SK-N-SH (cell line): ENCODE measurements at regions not wholly inside any gene's neighbourhood (a gene's known extent, or its start where the extent isn't known, plus 50 kb on each side); places are given as distances from the start of the nearest gene placed in this dataset.

Source experiments
- CTCF ChIA-PET: fragments of 300-600, 350-600 bp; formaldehyde crosslinking; extraction: SDS; loops from one replicate; lab custom pipeline; 2021; lab: Yijun Ruan, JAX
- POLR2A ChIA-PET: fragments of 350-600 bp; sonication (Branson Sonifier 250); formaldehyde crosslinking; extraction: SDS; loops from one replicate; lab custom pipeline; 2020; ENCODE audit warnings: antibody characterized with exemption, inconsistent platforms; lab: Yijun Ruan, JAX
- DNase-seq: peaks from one replicate; pipeline ENCODE4 v3.0.0; 2012
- H2AFZ ChIP-seq: fragments of 200-600 bp; sonication (generic); 2 replicates; pipeline ENCODE4 v1.8.1; 2016; ENCODE audit warnings: antibody characterized with exemption, mild to moderate bottlenecking, low read depth
- H3F3A ChIP-seq: fragments of 200-600 bp; sonication (generic); replicated peaks from 2 replicates; pipeline ENCODE3; 2016; ENCODE audit warnings: antibody characterized with exemption, mild to moderate bottlenecking; ENCODE audit not compliant: insufficient read depth
- H3K27ac ChIP-seq, 2 experiments: fragments of 200-500 bp in 1 of 2; fragments of 200-600 bp in 1 of 2; sonication (Bioruptor generic) in 1 of 2; sonication (generic), shearing (Covaris generic) in 1 of 2; 2 replicates each; pipeline versions ENCODE4 v1.5.1 to v1.6.1; 2014 to 2016; ENCODE audit warnings: low read depth in 2 of 2, inconsistent platforms in 1 of 2, low read length in 1 of 2, mild to moderate bottlenecking in 1 of 2, mixed read lengths in 1 of 2
- H3K27me3 ChIP-seq: fragments of 200-600 bp; sonication (generic), shearing (Covaris generic); 2 replicates; pipeline ENCODE4 v1.6.1; 2016; ENCODE audit warnings: mixed run types; ENCODE audit not compliant: insufficient read depth
- H3K36me3 ChIP-seq, 2 experiments: fragments of 200-500 bp in 1 of 2; fragments of 200-600 bp in 1 of 2; sonication (Bioruptor generic) in 1 of 2; sonication (generic) in 1 of 2; replicated peaks in 1 of 2; 2 replicates each; pipeline versions ENCODE3 to v1.5.1; 2014 to 2016; ENCODE audit warnings: low read length in 1 of 2, mild to moderate bottlenecking in 1 of 2; ENCODE audit not compliant: insufficient read depth in 2 of 2, control insufficient read depth in 1 of 2
- H3K4me1 ChIP-seq, 2 experiments: fragments of 200-500 bp in 1 of 2; fragments of 200-600 bp in 1 of 2; sonication (Bioruptor generic) in 1 of 2; sonication (generic), shearing (Covaris generic) in 1 of 2; 2 replicates each; pipeline versions ENCODE4 v1.5.1 to v1.6.1; 2014 to 2016; ENCODE audit warnings: low read depth in 1 of 2, low read length in 1 of 2, mixed run types in 1 of 2; ENCODE audit not compliant: insufficient read depth in 2 of 2, control insufficient read depth in 1 of 2
- H3K4me2 ChIP-seq: fragments of 200-600 bp; sonication (generic), shearing (Covaris generic); 2 replicates; pipeline ENCODE4 v1.6.1; 2017; ENCODE audit warnings: mixed run types
- H3K4me3 ChIP-seq, 2 experiments: fragments of 200-500 bp in 1 of 2; fragments of 200-600 bp in 1 of 2; sonication (Bioruptor generic) in 1 of 2; sonication (generic), shearing (Covaris generic) in 1 of 2; 2 replicates each; pipeline versions ENCODE4 v1.5.1 to v1.8.1; 2014 to 2016; ENCODE audit warnings: low read depth in 2 of 2, inconsistent platforms in 1 of 2, low read length in 1 of 2, mild to moderate bottlenecking in 1 of 2, mixed read lengths in 1 of 2, moderate library complexity in 1 of 2
- H3K79me2 ChIP-seq: fragments of 200-600 bp; sonication (generic); 2 replicates; pipeline ENCODE4 v1.8.1; 2017; ENCODE audit warnings: mild to moderate bottlenecking; ENCODE audit not compliant: insufficient read depth
- H3K9ac ChIP-seq: fragments of 200-600 bp; sonication (generic); 2 replicates; pipeline ENCODE4 v1.6.1; 2017; ENCODE audit warnings: mixed run types
- H3K9me2 ChIP-seq: fragments of 200-600 bp; sonication (generic); 2 replicates; pipeline ENCODE4 v1.6.1; 2017; ENCODE audit warnings: mixed run types
- H3K9me3 ChIP-seq: fragments of 200-600 bp; sonication (generic); 2 replicates; pipeline ENCODE4 v1.6.1; 2017; ENCODE audit warnings: mixed run types, mild to moderate bottlenecking, moderate library complexity
- H4K20me1 ChIP-seq: fragments of 200-600 bp; sonication (generic); 2 replicates; pipeline ENCODE4 v1.6.1; 2017; ENCODE audit warnings: mild to moderate bottlenecking, mixed run types; ENCODE audit not compliant: insufficient read depth
- CHD2 ChIP-seq: fragments of 150-350 bp; IDR thresholded peaks from 2 replicates; pipeline ENCODE4 v1.6.1; 2018; ENCODE audit warnings: low read length; ENCODE audit not compliant: partially characterized antibody
- ELF1 ChIP-seq: IDR thresholded peaks from 2 replicates; pipeline ENCODE4 v1.4.0; 2012
- EP300 ChIP-seq, 2 experiments: IDR thresholded peaks; 2 replicates each; pipeline versions ENCODE4 v1.4.0 to v1.6.1; 2012; ENCODE audit warnings: borderline replicate concordance in 1 of 2, low read depth in 1 of 2, low read length in 1 of 2
- EZH2phosphoT487 ChIP-seq: fragments of 200-600 bp; sonication (generic); IDR thresholded peaks from 2 replicates; pipeline ENCODE4 v1.6.1; 2017; ENCODE audit warnings: low read depth, mixed run types, mild to moderate bottlenecking, antibody characterized with exemption, moderate library complexity, borderline replicate concordance
- FOSL2 ChIP-seq: IDR thresholded peaks from 2 replicates; pipeline ENCODE4 v1.4.0; 2012; ENCODE audit warnings: low read depth, mild to moderate bottlenecking, moderate library complexity, borderline replicate concordance
- GABPA ChIP-seq: IDR thresholded peaks from 2 replicates; pipeline ENCODE4 v1.4.0; 2012; ENCODE audit warnings: low read depth, mild to moderate bottlenecking
- GATA2 ChIP-seq: sonication (generic); formaldehyde crosslinking; IDR thresholded peaks from 2 replicates; pipeline ENCODE4 v1.5.0; 2020; ENCODE audit warnings: mild to moderate bottlenecking, missing genetic modification reagents
- MAX ChIP-seq: IDR thresholded peaks from 2 replicates; pipeline ENCODE4 v1.4.0; 2012; ENCODE audit warnings: low read depth
- MEF2A ChIP-seq: IDR thresholded peaks from 2 replicates; pipeline ENCODE4 v1.4.0; 2012; ENCODE audit warnings: low read depth, borderline replicate concordance
- MXI1 ChIP-seq: IDR thresholded peaks from 2 replicates; pipeline ENCODE4 v1.6.1; 2012; ENCODE audit warnings: mild to moderate bottlenecking, low read depth, low read length, improper control_type of control experiment
- REST ChIP-seq: IDR thresholded peaks from 2 replicates; pipeline ENCODE4 v1.6.1; 2012; ENCODE audit warnings: mild to moderate bottlenecking, low read depth, low read length, moderate library complexity
- RXRA ChIP-seq: IDR thresholded peaks from 2 replicates; pipeline ENCODE4 v1.4.0; 2012; ENCODE audit warnings: low read depth, mild to moderate bottlenecking, borderline replicate concordance
- SIN3A ChIP-seq: IDR thresholded peaks from 2 replicates; pipeline ENCODE4 v1.6.1; 2012; ENCODE audit warnings: low read depth, mild to moderate bottlenecking, low read length, moderate library complexity, borderline replicate concordance
- TEAD4 ChIP-seq: IDR thresholded peaks from 2 replicates; pipeline ENCODE4 v1.4.0; 2012; ENCODE audit warnings: mild to moderate bottlenecking, borderline replicate concordance; ENCODE audit not compliant: insufficient read depth
- YY1 ChIP-seq: IDR thresholded peaks from 2 replicates; pipeline ENCODE4 v1.4.0; 2012; ENCODE audit warnings: low read depth, mild to moderate bottlenecking
- WGBS: methylation state at CpG from one replicate; pipeline ENCODE4 v1.1.6; 2017; ENCODE audit warnings: low lambda C conversion rate; 5-methylcytosine and 5-hydroxymethylcytosine counted together
- TF ChIP-seq, protein P1 (sequence below): fragments of 150-350 bp; IDR thresholded peaks from 2 replicates; pipeline ENCODE4 v1.6.1; 2016; ENCODE audit warnings: mild to moderate bottlenecking, low read depth, low read length
- TF ChIP-seq, protein P2 (sequence below): fragments of 150-350 bp; IDR thresholded peaks from 2 replicates; pipeline ENCODE4 v1.6.1; 2017; ENCODE audit warnings: antibody characterized with exemption, low read length, low read depth, borderline replicate concordance
- TF ChIP-seq, protein P3 (sequence below): IDR thresholded peaks from 2 replicates; pipeline ENCODE4 v1.4.0; 2012; ENCODE audit warnings: low read depth, borderline replicate concordance
- TF ChIP-seq, protein P4 (sequence below): IDR thresholded peaks from 2 replicates; pipeline ENCODE4; 2012

DNA sequence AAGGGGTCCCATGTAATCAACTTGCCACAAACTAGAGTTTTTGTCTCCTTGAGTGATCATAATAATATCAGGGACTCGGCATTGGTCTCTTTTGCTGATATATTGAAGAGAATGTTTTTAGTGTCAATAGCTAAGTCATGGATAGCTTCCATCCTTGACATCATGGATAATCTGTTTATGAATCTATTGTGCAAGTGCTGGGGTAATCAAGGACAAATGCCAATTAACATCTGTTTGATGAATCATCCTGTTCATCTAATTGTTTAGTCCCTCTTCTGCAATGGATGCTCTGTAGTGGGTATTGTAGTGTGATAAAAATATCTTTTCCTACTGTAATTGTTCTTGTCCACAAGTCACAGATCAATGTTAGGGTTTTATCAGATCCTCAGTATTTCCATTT lies 607.5 kb upstream of the SEMA6A start:
- no peaks in the 10 kb centered on the region for H3K79me2 ChIP-seq

More for the DNA sequence above, 607.5 kb upstream of the SEMA6A start:
- Histone ChIP-seq H3K4me1 (no peaks in the 10 kb centered on the region), H3K27me3 (no peaks in the 10 kb centered on the region), H4K20me1 (no peaks in the 10 kb centered on the region), H3K9me2 (no peaks in the 10 kb centered on the region), H3K36me3 (no peaks in the 10 kb centered on the region), H3K27ac (no peak overlapping the region), H3K9me3 (no peaks in the 10 kb centered on the region), H3K4me2 (no peak overlapping the region), H3K4me3 (no peak overlapping the region), H3K9ac (no peak overlapping the region), H3F3A (no peaks in the 10 kb centered on the region), H2AFZ (no peak overlapping the region)
- no peak for DNase-seq
- no peak for TF ChIP-seq GATA2 (CRISPR knock-in tag)
- no peak for TF ChIP-seq YY1
- TF ChIP-seq EZH2phosphoT487 = no peak
- no peak for TF ChIP-seq MXI1
- TF ChIP-seq, protein P1, sequence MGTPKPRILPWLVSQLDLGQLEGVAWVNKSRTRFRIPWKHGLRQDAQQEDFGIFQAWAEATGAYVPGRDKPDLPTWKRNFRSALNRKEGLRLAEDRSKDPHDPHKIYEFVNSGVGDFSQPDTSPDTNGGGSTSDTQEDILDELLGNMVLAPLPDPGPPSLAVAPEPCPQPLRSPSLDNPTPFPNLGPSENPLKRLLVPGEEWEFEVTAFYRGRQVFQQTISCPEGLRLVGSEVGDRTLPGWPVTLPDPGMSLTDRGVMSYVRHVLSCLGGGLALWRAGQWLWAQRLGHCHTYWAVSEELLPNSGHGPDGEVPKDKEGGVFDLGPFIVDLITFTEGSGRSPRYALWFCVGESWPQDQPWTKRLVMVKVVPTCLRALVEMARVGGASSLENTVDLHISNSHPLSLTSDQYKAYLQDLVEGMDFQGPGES = no peak
- no peak for TF ChIP-seq FOSL2
- no peak for TF ChIP-seq CHD2
- TF ChIP-seq SIN3A = no peak
- no peak for TF ChIP-seq REST
- no peak for TF ChIP-seq EP300 (IDR thresholded peaks at IDR 0.05; ENCODE audit: borderline replicate concordance in 1 of 2, low read depth in 1 of 2, low read length in 1 of 2)
- TF ChIP-seq, protein P2, sequence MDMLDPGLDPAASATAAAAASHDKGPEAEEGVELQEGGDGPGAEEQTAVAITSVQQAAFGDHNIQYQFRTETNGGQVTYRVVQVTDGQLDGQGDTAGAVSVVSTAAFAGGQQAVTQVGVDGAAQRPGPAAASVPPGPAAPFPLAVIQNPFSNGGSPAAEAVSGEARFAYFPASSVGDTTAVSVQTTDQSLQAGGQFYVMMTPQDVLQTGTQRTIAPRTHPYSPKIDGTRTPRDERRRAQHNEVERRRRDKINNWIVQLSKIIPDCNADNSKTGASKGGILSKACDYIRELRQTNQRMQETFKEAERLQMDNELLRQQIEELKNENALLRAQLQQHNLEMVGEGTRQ = no peak
- no peak for TF ChIP-seq MAX
- no peak for TF ChIP-seq ELF1
- TF ChIP-seq, protein P3, sequence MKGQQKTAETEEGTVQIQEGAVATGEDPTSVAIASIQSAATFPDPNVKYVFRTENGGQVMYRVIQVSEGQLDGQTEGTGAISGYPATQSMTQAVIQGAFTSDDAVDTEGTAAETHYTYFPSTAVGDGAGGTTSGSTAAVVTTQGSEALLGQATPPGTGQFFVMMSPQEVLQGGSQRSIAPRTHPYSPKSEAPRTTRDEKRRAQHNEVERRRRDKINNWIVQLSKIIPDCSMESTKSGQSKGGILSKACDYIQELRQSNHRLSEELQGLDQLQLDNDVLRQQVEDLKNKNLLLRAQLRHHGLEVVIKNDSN = no peak
- TF ChIP-seq TEAD4 = no peak
- no peak for TF ChIP-seq GABPA
- no peak for TF ChIP-seq MEF2A
- TF ChIP-seq RXRA = no peak
- TF ChIP-seq, protein P4, sequence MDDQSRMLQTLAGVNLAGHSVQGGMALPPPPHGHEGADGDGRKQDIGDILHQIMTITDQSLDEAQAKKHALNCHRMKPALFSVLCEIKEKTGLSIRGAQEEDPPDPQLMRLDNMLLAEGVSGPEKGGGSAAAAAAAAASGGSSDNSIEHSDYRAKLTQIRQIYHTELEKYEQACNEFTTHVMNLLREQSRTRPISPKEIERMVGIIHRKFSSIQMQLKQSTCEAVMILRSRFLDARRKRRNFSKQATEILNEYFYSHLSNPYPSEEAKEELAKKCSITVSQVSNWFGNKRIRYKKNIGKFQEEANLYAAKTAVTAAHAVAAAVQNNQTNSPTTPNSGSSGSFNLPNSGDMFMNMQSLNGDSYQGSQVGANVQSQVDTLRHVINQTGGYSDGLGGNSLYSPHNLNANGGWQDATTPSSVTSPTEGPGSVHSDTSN = no peak
- ChIA-PET CTCF (no interaction called here), POLR2A (no interaction called here)
- 5% methylated on average over 1 of the region's 1 CpG for WGBS
